ENCODE measurements at regions not wholly inside any gene's neighbourhood (a gene's known extent, or its start where the extent isn't known, plus 50 kb on each side); places are given as distances from the start of the nearest gene placed in this dataset.

DNA sequence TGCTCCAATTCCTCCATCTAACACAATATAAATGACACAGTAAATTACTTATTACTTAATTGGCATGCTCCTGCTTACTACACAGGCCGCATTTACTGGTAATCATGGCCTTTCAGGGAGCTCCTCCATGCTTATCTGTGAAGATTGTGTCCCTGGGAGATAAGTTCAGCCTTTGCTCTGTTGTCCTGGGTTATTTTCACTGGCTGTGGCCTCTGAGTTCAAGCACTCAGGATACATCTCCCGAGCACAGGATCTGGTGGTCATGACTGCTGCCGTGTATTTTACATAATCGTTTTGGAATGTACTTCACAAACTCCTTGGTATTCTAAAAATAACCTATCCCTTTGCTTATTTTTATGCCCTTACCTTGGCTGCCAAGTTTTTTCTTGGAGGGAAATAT is 215.7 kb downstream of the ICE1 start:
- no peak for DNase-seq (ENCODE audit: low read depth in 2 of 2)

- no peak for DNase-seq (ENCODE audit: low read depth in 2 of 2)
These were observed 214.7 kb downstream of the ICE1 start for GRCh38 chr5:5637173-5637572.

- no peak for DNase-seq (ENCODE audit: low read depth in 2 of 2)
These were observed 212.3 kb downstream of the ICE1 start for GRCh38 chr5:5634817-5635216.

DNA sequence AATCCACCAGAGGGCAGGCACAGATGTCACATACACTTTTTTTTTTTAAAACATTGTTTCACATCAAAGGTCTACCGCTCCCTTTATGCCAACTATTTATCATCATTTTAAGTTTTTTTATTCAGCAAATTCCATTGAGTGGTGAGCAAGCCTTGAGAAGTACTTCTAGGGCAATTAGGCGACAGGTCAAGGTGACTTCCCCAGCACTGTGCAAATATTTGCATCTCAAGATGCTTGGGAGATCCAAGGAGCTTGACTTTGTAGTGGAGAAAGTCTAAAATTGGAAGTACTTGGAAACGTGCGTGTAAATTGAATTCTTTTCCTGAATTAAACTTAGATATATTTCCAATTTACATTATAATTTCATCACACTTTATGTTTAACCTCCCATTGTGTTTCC is 211.1 kb downstream of the ICE1 start:
- DNase-seq (ENCODE audit: low read depth in 2 of 2): no peak

GRCh38 chr5:5632678-5633077 is 210.2 kb downstream of the ICE1 start:
- no peak for DNase-seq (ENCODE audit: low read depth in 2 of 2)

DNA sequence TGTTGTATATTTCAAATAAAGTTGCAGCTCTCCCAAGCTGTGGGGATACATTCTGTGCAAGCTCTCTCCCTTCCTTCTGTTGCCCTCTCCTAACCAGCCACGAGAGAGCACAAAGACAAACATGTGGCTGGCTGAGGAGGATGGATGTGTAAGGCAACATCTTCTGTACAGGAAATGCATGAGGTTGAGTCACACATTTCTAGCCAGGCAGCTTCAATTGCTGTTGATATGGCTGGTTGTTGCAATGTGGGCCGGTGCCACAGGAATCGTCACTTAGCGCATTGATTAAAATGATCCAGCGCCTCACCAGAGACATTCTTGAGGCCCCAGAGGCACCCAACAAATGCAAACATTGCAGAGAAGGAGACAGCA is 207.1 kb downstream of the ICE1 start:
- no peak for DNase-seq (ENCODE audit: low read depth in 2 of 2)

DNA sequence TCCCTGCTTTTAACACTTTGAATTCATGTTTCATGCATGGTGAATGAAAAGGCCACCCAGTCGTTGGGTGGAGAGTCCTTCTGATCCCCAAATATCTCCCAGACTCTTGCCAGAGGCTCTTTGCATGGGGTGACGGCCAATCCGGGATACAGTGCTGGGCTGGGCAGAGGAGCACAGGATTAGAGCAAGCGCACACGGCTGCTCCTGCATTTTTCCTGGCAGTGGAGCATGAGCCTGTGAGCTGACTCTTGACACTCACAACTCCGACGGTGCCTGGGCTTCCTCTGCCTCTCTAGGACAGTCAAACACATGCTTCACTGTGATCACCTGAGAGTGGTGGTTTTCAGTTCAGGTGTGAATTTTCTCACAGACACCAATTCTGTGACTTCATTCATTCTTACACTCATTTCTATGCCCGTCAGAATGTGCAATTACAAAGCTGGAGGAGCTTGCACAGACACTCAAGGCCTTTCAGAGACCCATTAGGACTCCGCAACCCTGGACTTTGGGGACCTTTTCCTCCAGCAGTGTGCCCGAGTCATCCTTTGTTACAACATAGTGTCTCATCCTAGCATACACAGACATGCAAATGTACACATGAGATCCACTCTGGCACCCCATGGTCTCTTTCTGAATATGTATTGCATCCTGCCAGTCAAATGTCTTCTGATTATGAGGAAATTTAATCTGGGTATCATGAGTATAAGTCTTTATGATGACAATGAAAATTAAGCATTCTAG is 206.6 kb downstream of the ICE1 start:
- DNase-seq (ENCODE audit: low read depth in 2 of 2): no peak

- DNase-seq (ENCODE audit: low read depth in 2 of 2): no peak
These were observed 203.9 kb downstream of the ICE1 start for GRCh38 chr5:5626412-5626811.

- DNase-seq (ENCODE audit: low read depth in 2 of 2): no peak
These were observed 203.0 kb downstream of the ICE1 start for GRCh38 chr5:5625491-5625890.

- no peak for DNase-seq (ENCODE audit: low read depth in 2 of 2)
These were observed 200.9 kb downstream of the ICE1 start for GRCh38 chr5:5623397-5623796.

- no peak for DNase-seq (ENCODE audit: low read depth in 2 of 2)
These were observed 200.3 kb downstream of the ICE1 start for GRCh38 chr5:5622806-5623205.

DNA sequence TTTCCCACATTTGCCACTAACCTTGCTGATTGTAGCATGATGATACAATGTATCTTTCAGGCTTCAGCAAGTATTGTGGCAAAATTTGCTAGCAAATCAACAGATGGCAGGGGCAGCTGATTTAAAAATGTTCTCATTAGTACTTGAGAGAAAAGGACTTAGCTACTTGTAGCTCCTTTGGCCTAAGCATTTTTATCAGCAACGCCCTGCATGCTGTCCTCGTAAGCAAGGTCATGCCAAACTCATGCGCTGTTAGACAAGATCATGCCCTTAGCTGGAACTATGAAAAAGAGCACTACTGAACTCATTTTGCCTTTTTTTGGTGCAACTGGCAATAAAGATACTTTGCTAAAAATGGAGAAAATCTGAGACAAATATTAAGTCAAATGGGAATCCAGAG is 197.1 kb downstream of the ICE1 start:
- DNase-seq (ENCODE audit: low read depth in 2 of 2): no peak

GRCh38 chr5:5617024-5617423 is 194.5 kb downstream of the ICE1 start:
- DNase-seq (ENCODE audit: low read depth in 2 of 2): no peak

- DNase-seq (ENCODE audit: low read depth in 2 of 2): no peak
These were observed 193.9 kb downstream of the ICE1 start for GRCh38 chr5:5616247-5616895.

DNA sequence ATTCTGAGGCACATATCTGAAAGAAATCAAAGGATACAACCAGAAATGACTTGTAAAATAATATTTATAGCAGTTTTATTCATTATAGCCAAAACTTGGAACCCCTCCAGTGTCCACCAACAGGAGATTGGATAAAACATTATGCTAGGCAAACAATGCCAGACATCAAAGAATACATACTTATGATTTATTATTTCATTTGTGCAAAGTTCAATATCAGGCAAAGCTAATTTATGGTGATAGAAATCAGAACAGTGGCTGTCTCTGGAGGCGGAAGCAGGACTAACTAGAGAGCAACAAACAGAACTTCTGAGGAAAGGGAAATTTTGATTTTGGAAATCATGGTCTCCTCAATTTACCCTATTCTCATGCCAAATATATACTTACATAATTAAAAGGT is 193.1 kb downstream of the ICE1 start:
- no peak for DNase-seq (ENCODE audit: low read depth in 2 of 2)

DNA sequence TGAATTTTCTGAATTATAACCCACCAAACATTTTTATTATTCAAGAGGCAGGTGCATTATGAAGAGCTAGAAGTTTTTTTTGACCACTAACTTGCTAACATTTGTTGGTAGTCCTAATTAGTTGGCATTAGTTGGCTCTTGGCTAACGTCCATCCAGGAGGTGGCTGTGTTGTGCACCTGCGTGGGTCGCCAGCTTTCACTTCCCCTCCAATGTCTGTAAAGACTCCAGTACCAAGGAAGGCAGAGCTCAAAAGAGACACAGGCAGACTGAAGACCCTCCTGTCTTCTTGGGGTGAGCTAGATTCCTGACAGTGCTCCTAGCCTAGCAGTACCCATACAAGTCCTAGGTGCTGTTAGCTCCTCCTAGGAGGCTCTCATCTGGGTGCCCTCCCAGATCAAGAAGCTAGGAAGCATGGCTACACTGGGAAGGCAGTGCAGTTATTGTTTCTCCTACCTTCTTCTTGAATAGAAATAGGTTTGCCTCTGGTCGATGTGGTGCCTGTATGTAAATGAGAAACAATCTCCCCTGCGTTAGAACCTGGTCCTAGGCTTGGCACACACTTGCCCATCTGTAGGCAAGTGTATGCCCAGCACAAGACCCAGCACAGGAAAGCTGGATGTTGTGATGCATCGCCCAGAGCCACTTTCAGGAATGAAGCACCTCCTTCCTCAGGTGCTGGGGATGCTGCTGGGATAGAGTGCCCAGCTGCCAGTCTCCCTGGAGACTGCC is 190.9 kb downstream of the ICE1 start:
- no peak for DNase-seq (ENCODE audit: low read depth in 2 of 2)

- no peak for DNase-seq (ENCODE audit: low read depth in 2 of 2)
These were observed 189.6 kb downstream of the ICE1 start for GRCh38 chr5:5612096-5612495.

DNA sequence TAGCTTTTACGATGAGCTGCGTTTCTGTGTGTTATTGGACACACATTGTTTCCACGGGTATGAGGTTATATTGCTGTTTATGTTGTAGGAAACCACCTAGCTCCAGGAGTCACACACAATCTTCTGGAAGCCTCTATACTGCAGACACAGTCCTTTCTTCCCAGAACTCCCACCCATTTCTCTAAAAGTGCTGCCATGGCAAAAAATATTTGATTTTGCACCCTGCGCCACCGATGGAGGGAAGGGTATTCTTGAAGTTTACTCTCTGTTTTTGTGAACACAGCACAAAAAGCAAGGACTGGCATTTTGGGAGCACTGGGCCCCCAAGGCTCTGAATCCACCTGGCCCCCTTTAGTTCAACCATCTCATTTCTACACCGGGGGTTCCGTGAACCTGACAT is 187.5 kb downstream of the ICE1 start:
- DNase-seq (ENCODE audit: low read depth in 2 of 2): no peak

GRCh38 chr5:5605170-5605764 is 182.8 kb downstream of the ICE1 start:
- no peak for DNase-seq (ENCODE audit: low read depth in 2 of 2)

DNA sequence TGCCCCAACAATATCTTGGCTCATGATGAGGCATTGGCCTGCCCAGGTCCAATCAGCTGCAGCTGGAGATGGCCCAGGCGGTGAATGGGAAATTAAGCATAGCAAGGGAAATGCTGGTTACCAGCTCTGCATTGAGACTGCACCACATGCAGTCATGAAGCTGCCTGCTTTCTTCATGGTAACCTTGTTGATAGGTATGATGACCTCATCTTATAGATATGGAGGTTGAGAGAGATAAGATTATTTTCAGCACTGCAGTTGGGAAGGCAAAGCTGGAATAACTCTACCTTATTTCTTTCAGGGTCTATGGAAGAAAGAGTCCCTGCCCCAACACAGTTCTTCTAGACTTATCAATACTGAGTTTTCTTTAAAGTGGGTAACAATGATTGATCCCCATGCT is 180.1 kb downstream of the ICE1 start:
- DNase-seq (ENCODE audit: low read depth in 2 of 2): no peak

DNA sequence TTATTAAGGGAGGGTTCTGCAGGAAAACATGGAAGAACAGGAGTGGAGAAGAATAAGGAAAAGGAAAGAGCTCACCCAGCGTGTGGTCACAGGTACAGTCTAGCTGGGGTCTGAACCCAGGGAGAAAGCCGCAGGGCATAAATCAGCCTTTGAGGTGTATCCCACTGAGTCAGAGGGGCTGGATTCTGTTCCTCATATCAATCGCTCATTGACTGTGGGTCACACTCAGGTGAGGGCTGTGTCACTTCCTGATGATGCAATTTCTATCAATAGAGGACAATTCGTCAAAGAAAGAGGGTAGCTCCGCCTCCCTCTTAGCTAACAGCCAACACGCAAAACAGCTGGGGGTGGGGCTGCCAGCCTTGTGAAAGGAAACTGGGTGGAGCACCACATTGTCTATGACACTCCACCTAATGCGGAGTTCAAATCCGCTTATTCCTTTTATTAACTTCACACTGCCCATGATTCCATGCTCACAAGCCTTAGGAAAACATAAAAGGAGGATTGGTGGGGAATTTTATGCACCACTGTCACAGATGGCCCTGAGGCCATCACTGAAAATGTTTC is 176.2 kb downstream of the ICE1 start:
- DNase-seq (ENCODE audit: low read depth in 2 of 2): no peak

DNA sequence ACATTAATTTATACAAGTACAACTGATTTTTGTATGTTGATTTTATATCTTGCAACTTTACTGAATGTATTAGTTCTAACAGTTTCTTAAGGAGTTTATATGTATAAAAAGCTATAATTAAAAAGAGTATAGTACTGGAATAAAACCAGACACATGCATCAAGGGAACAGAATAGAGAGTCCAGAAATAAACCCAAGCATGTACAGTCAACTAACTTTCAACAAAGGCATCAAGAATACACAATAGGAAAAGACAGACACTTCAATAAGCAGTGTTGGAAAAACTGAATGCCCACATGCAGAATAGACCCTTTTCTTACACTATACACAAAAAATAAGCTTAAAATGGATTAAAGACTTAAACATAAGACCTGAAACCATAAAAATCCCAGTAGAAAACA is 170.9 kb downstream of the ICE1 start:
- no peak for DNase-seq (ENCODE audit: low read depth in 2 of 2)

Measured in stimulated activated CD8-positive, alpha-beta memory T cell treated with anti-CD3 and anti-CD28 coated beads, Interleukin-15, amount 100 ng/mL, for 48 hours (primary cell).